H1 (cell line): ENCODE measurements at regions not wholly inside any gene's neighbourhood (a gene's known extent, or its start where the extent isn't known, plus 50 kb on each side); places are given as distances from the start of the nearest gene placed in this dataset.

ENCODE experiments used
- CTCF ChIA-PET: fragments of 300-600 bp; sonication (Branson Sonifier 250); formaldehyde crosslinking; loops from one replicate; lab custom pipeline; 2021; ENCODE audit not compliant: partially characterized antibody; lab: Charles Lee
- POLR2A ChIA-PET: fragments of 300-600 bp; sonication (Branson Sonifier 250); formaldehyde crosslinking; loops from one replicate; lab custom pipeline; 2021; ENCODE audit warnings: inconsistent platforms; ENCODE audit not compliant: partially characterized antibody; lab: Charles Lee
- DNase-seq, 2 experiments: peaks; one replicate each; pipeline versions ENCODE4 v3.0.0 to v3.0.0-alpha.2; 2010 to 2022; ENCODE audit warnings: low spot score in 2 of 2, low read depth in 1 of 2, mixed read lengths in 1 of 2
- FAIRE-seq: peaks from 2 replicates; lab custom pipeline; 2011; peaks lifted over from hg19 to GRCh38; lab: Jason Lieb, UNC
- H2AFZ ChIP-seq: 2 replicates; pipeline ENCODE4 v1.8.1; 2012; ENCODE audit warnings: low read length, inconsistent platforms
- H2AK5ac ChIP-seq: 2 replicates; pipeline ENCODE4 v1.6.1; 2013; ENCODE audit warnings: low read depth, low read length
- H2BK120ac ChIP-seq: replicated peaks from 2 replicates; pipeline ENCODE3; 2013; ENCODE audit warnings: low read depth, low read length, inconsistent platforms
- H2BK12ac ChIP-seq: 2 replicates; pipeline ENCODE4 v1.6.1; 2013; ENCODE audit warnings: low read depth, low read length
- H2BK15ac ChIP-seq: 2 replicates; pipeline ENCODE4 v1.6.1; 2013; ENCODE audit warnings: low read length
- H2BK20ac ChIP-seq: 2 replicates; pipeline ENCODE4 v1.6.1; 2013; ENCODE audit warnings: low read length
- H2BK5ac ChIP-seq: 2 replicates; pipeline ENCODE4 v1.6.1; 2013; ENCODE audit warnings: low read depth, low read length
- H3K14ac ChIP-seq: 2 replicates; pipeline ENCODE4 v1.6.1; 2013; ENCODE audit warnings: inconsistent platforms; ENCODE audit not compliant: insufficient read length
- H3K18ac ChIP-seq: 2 replicates; pipeline ENCODE4 v1.6.1; 2013; ENCODE audit warnings: low read length; ENCODE audit errors: extremely low read depth
- H3K23ac ChIP-seq: 2 replicates; pipeline ENCODE4 v1.6.1; 2013; ENCODE audit warnings: inconsistent platforms; ENCODE audit not compliant: insufficient read length
- H3K23me2 ChIP-seq: 2 replicates; pipeline ENCODE4 v1.6.1; 2013; ENCODE audit warnings: low read depth, low read length
- H3K27ac ChIP-seq: 2 replicates; pipeline ENCODE4 v1.6.1; 2011; ENCODE audit warnings: low read depth, low read length, inconsistent platforms
- H3K27me3 ChIP-seq, 4 experiments: replicated peaks in 1 of 4; 1 replicate in 1 of 4; 2 replicates in 3 of 4; pipeline versions ENCODE4 v1.6.1 to v1.8.1; 2011 to 2013; ENCODE audit warnings: low read length in 3 of 4, mild to moderate bottlenecking in 3 of 4, inconsistent platforms in 2 of 4, mixed read lengths in 2 of 4, moderate library complexity in 1 of 4; ENCODE audit not compliant: control insufficient read depth in 3 of 4, insufficient read depth in 3 of 4; ENCODE audit errors: extremely low read depth in 1 of 4
- H3K36me3 ChIP-seq, 4 experiments: 2 replicates each; pipeline versions ENCODE4 v1.6.1 to v1.8.1; 2011 to 2013; ENCODE audit warnings: mild to moderate bottlenecking in 4 of 4, low read length in 3 of 4, moderate library complexity in 2 of 4, control low read depth in 1 of 4, inconsistent platforms in 1 of 4; ENCODE audit not compliant: insufficient read depth in 4 of 4, control insufficient read depth in 2 of 4
- H3K4ac ChIP-seq: replicated peaks from 2 replicates; pipeline ENCODE3; 2013; ENCODE audit warnings: low read length, low read depth, mixed read lengths, inconsistent platforms; ENCODE audit not compliant: insufficient read length
- H3K4me1 ChIP-seq, 4 experiments: replicated peaks in 1 of 4; 1 replicate in 1 of 4; 2 replicates in 3 of 4; pipeline versions ENCODE4 v1.6.1 to v1.8.1; 2011 to 2013; ENCODE audit warnings: low read length in 3 of 4, inconsistent platforms in 2 of 4, mixed read lengths in 1 of 4; ENCODE audit not compliant: insufficient read depth in 4 of 4, control insufficient read depth in 3 of 4
- H3K4me2 ChIP-seq, 2 experiments: 2 replicates each; pipeline versions ENCODE4 v1.6.1 to v1.8.1; 2011 to 2013; ENCODE audit warnings: low read depth in 2 of 2, low read length in 2 of 2, control low read depth in 1 of 2, inconsistent platforms in 1 of 2, mild to moderate bottlenecking in 1 of 2; ENCODE audit not compliant: insufficient read depth in 1 of 2
- H3K4me3 ChIP-seq, 4 experiments: fragments of 200-600, 300-600 bp in 1 of 4; sonication (generic), shearing (Covaris generic), sonication (Bioruptor Twin) in 1 of 4; 2 replicates each; pipeline versions ENCODE4 v1.5.1 to v1.8.1; 2011 to 2016; ENCODE audit warnings: low read length in 4 of 4, low read depth in 3 of 4, control low read depth in 2 of 4, inconsistent platforms in 2 of 4, mild to moderate bottlenecking in 2 of 4, mixed read lengths in 1 of 4, moderate library complexity in 1 of 4; ENCODE audit not compliant: insufficient read depth in 2 of 4; ENCODE audit errors: extremely low read depth in 1 of 4
- H3K56ac ChIP-seq: replicated peaks from 2 replicates; pipeline ENCODE3; 2013; ENCODE audit warnings: low read depth, mild to moderate bottlenecking, mixed read lengths, low read length, inconsistent platforms; ENCODE audit not compliant: insufficient read length
- H3K79me1 ChIP-seq: 2 replicates; pipeline ENCODE4 v1.6.1; 2013; ENCODE audit warnings: low read depth, low read length, control low read depth
- H3K79me2 ChIP-seq, 2 experiments: 2 replicates each; pipeline versions ENCODE4 v1.6.1 to v1.8.1; 2012 to 2013; ENCODE audit warnings: low read length in 2 of 2, mild to moderate bottlenecking in 2 of 2, inconsistent platforms in 1 of 2; ENCODE audit not compliant: insufficient read depth in 2 of 2, control insufficient read depth in 1 of 2
- H3K9ac ChIP-seq, 4 experiments: replicated peaks in 1 of 4; 1 replicate in 1 of 4; 2 replicates in 3 of 4; pipeline versions ENCODE4 v1.6.1 to v1.8.1; 2011 to 2013; ENCODE audit warnings: low read depth in 3 of 4, low read length in 3 of 4, control low read depth in 2 of 4, mild to moderate bottlenecking in 2 of 4, moderate library complexity in 2 of 4, inconsistent platforms in 1 of 4; ENCODE audit errors: extremely low read depth in 1 of 4
- H3K9me3 ChIP-seq, 2 experiments: 2 replicates each; pipeline versions ENCODE4 v1.6.1 to v1.8.1; 2012 to 2013; ENCODE audit warnings: mild to moderate bottlenecking in 2 of 2, moderate library complexity in 2 of 2, control low read depth in 1 of 2, inconsistent platforms in 1 of 2, low read depth in 1 of 2, low read length in 1 of 2, mixed read lengths in 1 of 2; ENCODE audit not compliant: insufficient read depth in 2 of 2
- H4K20me1 ChIP-seq, 2 experiments: replicated peaks in 1 of 2; 2 replicates each; pipeline versions ENCODE3 to v1.8.1; 2011 to 2013; ENCODE audit warnings: inconsistent platforms in 2 of 2, low read length in 2 of 2, mild to moderate bottlenecking in 1 of 2; ENCODE audit not compliant: insufficient read depth in 2 of 2, control insufficient read depth in 1 of 2
- H4K5ac ChIP-seq: 2 replicates; pipeline ENCODE4 v1.6.1; 2013; ENCODE audit warnings: low read length, low read depth, mixed read lengths, inconsistent platforms; ENCODE audit not compliant: insufficient read length
- H4K8ac ChIP-seq: 2 replicates; pipeline ENCODE4 v1.8.0; 2013; ENCODE audit warnings: mild to moderate bottlenecking, moderate library complexity, low read length, inconsistent platforms; ENCODE audit not compliant: insufficient read depth; ENCODE audit errors: extremely low read depth
- H4K91ac ChIP-seq: replicated peaks from 2 replicates; pipeline ENCODE3; 2013; ENCODE audit warnings: low read length, mixed read lengths, inconsistent platforms; ENCODE audit not compliant: insufficient read length
- BCL11A ChIP-seq, 2 experiments: IDR thresholded peaks; one replicate each; pipeline ENCODE4 v1.6.1; 2011; ENCODE audit warnings: low read depth in 2 of 2, low read length in 2 of 2, mild to moderate bottlenecking in 2 of 2
- BRCA1 ChIP-seq: IDR thresholded peaks from 2 replicates; pipeline ENCODE4 v1.6.1; 2012; ENCODE audit warnings: low read depth, low read length, improper control_type of control experiment
- CBX5 ChIP-seq: fragments of 300-800, 300-1000 bp; sonication (generic); IDR thresholded peaks from 2 replicates; pipeline ENCODE4 v1.7.1; 2016; ENCODE audit warnings: antibody characterized with exemption, low read length, low read depth
- E2F6 ChIP-seq: IDR thresholded peaks from 2 replicates; pipeline ENCODE4 v1.6.1; 2012; ENCODE audit warnings: inconsistent platforms
- HDAC2 ChIP-seq, 2 experiments: fragments of 300-600 bp in 1 of 2; sonication (generic) in 1 of 2; IDR thresholded peaks; 2 replicates each; pipeline ENCODE4 v1.6.1; 2011 to 2012; ENCODE audit warnings: low read depth in 2 of 2, low read length in 2 of 2, mild to moderate bottlenecking in 2 of 2, moderate library complexity in 2 of 2, borderline replicate concordance in 1 of 2, inconsistent platforms in 1 of 2
- NRF1 ChIP-seq: IDR thresholded peaks from 2 replicates; pipeline ENCODE4 v1.6.1; 2011; ENCODE audit warnings: mild to moderate bottlenecking, low read depth, low read length, improper control_type of control experiment
- SP1 ChIP-seq: IDR thresholded peaks from 2 replicates; pipeline ENCODE4 v1.6.1; 2011; ENCODE audit warnings: low read depth, low read length
- WGBS, 2 experiments: shearing (Covaris generic) in 1 of 2; methylation state at CpG; one replicate each; pipeline versions ENCODE4 v1.1.6 to v1.1.7; 2013 to 2015; ENCODE audit warnings: low lambda C conversion rate in 2 of 2, mixed read lengths in 2 of 2, inconsistent platforms in 1 of 2, low coverage in 1 of 2, missing lambda C conversion rate in 1 of 2; ENCODE audit not compliant: insufficient replicate concordance in 2 of 2, insufficient coverage in 1 of 2, insufficient read length in 1 of 2; ENCODE audit errors: extremely low coverage in 1 of 2, missing lambda C conversion rate in 1 of 2; 5-methylcytosine and 5-hydroxymethylcytosine counted together

DNA sequence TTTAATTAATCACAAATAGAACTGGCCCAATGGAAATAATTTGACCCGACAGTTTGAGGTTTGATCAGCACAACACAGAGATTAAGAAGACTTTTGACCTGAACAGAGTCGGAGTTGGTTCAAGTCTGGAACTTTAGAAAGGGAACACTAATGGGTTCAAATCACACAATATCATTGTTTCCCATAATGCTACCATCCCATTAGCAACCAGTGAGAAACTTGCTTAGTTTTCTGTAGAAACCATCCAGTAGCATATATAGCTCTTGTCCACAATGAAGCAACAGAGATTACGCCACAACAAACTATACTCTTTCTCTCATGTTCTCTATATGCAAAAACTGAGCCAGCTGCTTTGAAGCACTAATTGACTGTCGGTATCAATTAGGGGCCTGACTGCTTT is 376.9 kb upstream of the SPRY2 start:
- Histone ChIP-seq H3K14ac (no peak overlapping the region), H3K4me2 (no peak overlapping the region), H3K9ac (no peak overlapping the region)
- CTCF ChIA-PET = interaction anchor here (1.3 kb wide), 1 partner anchor 375 kb away, joined by 3 read pairs; no protein-coding TSS in a partner anchor
- TF ChIP-seq BCL11A (IDR thresholded peaks at IDR 0.05; ENCODE audit: low read depth in 2 of 2, low read length in 2 of 2) (no peak), SP1 (no peak), NRF1 (no peak), CBX5 (no peak), E2F6 (no peak), HDAC2 (IDR thresholded peaks at IDR 0.05; ENCODE audit: borderline replicate concordance in 1 of 2, low read depth in 2 of 2, low read length in 2 of 2) (no peak), BRCA1 (no peak)
- TF ChIP-seq, all 59 proteins: peak for 0
- Histone ChIP-seq H3K4ac (no peak overlapping the region), H3K18ac (no peak overlapping the region), H4K5ac (no peak overlapping the region), H3K79me1 (no peaks in the 10 kb centered on the region), H2BK20ac (no peak overlapping the region), H2BK5ac (no peak overlapping the region), H3K79me2 (no peaks in the 10 kb centered on the region), H2BK15ac (no peak overlapping the region), H3K4me3 (no peak overlapping the region), H3K27me3 (no peaks in the 10 kb centered on the region), H3K36me3 (no peaks in the 10 kb centered on the region), H2BK120ac (no peak overlapping the region), H3K4me1 (0 out of 7 replicates have a peak, but pooled peaks cover 0 to 2% (median 0%) of the 10 kb centered on the region in 4 experiments), H4K91ac (no peak overlapping the region), H2AFZ (no peak overlapping the region), H3K23ac (no peak overlapping the region), H3K27ac (no peak overlapping the region), H3K9me3 (no peaks in the 10 kb centered on the region; a peak in 1 of 4 replicates), H3K23me2 (no peaks in the 10 kb centered on the region), H3K56ac (no peak overlapping the region), H4K20me1 (no peaks in the 10 kb centered on the region), H2AK5ac (no peak overlapping the region), H4K8ac (no peak overlapping the region), H2BK12ac (no peak overlapping the region)
- no peak for DNase-seq
- WGBS, 2 experiments = 87% methylated on average over 4 of the region's 4 CpGs; no CpG with 5 or more reads in 1 of the 2 experiments
- FAIRE-seq = no peak
- POLR2A ChIA-PET = no interaction called here
